ENCODE measurements at regions not wholly inside any gene's neighbourhood (a gene's known extent, or its start where the extent isn't known, plus 50 kb on each side); places are given as distances from the start of the nearest gene placed in this dataset.

- TF ChIP-seq NFIC (IDR thresholded peaks at IDR 0.05) (no peak), FOXM1 (IDR thresholded peaks at IDR 0.05; ENCODE audit: borderline replicate concordance, low read depth) (no peak), TCF12 (IDR thresholded peaks at IDR 0.05; ENCODE audit: low read depth) (no peak), TAF1 (IDR thresholded peaks at IDR 0.05; ENCODE audit: low read depth) (no peak), YY1 (IDR thresholded peaks at IDR 0.05; ENCODE audit: low read depth) (no peak), USF1 (IDR thresholded peaks at IDR 0.05) (no peak), CEBPB (IDR thresholded peaks at IDR 0.05) (no peak), ZBTB7A (IDR thresholded peaks at IDR 0.05; ENCODE audit: low read depth) (no peak), TEAD4 (IDR thresholded peaks at IDR 0.05) (no peak), MAX (IDR thresholded peaks at IDR 0.05) (no peak), EP300 (IDR thresholded peaks at IDR 0.05; ENCODE audit: borderline replicate concordance) (no peak), CREB1 (IDR thresholded peaks at IDR 0.05; ENCODE audit: low read depth) (no peak)
- TF ChIP-seq, protein P1, sequence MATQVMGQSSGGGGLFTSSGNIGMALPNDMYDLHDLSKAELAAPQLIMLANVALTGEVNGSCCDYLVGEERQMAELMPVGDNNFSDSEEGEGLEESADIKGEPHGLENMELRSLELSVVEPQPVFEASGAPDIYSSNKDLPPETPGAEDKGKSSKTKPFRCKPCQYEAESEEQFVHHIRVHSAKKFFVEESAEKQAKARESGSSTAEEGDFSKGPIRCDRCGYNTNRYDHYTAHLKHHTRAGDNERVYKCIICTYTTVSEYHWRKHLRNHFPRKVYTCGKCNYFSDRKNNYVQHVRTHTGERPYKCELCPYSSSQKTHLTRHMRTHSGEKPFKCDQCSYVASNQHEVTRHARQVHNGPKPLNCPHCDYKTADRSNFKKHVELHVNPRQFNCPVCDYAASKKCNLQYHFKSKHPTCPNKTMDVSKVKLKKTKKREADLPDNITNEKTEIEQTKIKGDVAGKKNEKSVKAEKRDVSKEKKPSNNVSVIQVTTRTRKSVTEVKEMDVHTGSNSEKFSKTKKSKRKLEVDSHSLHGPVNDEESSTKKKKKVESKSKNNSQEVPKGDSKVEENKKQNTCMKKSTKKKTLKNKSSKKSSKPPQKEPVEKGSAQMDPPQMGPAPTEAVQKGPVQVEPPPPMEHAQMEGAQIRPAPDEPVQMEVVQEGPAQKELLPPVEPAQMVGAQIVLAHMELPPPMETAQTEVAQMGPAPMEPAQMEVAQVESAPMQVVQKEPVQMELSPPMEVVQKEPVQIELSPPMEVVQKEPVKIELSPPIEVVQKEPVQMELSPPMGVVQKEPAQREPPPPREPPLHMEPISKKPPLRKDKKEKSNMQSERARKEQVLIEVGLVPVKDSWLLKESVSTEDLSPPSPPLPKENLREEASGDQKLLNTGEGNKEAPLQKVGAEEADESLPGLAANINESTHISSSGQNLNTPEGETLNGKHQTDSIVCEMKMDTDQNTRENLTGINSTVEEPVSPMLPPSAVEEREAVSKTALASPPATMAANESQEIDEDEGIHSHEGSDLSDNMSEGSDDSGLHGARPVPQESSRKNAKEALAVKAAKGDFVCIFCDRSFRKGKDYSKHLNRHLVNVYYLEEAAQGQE (IDR thresholded peaks at IDR 0.05; ENCODE audit: low read depth), result no peak
These were observed 858.0 kb upstream of the SLITRK5 start for GRCh38 chr13:86813198-86813597.

DNA sequence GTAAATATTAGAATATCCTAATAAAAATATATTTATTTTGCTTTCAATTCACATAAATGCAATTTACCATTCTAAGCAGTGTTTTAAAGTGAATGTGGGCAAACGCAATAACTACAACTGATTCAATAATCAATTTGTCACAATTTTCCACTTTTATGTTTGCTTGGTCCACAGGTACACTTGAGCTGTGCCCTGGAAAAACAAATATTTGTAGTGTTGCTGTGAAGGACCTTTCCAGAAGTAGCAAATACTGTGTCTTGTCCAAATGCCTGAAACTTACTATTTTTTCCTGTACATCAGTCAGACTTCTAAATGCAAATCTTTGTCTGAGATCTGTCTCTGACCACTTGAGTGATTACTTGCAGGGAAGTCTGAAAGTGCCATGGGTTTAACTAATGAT lies 845.8 kb upstream of the SLITRK5 start:
- TF ChIP-seq, protein P1 (IDR thresholded peaks at IDR 0.05; ENCODE audit: low read depth), result no peak
- TF ChIP-seq ZBTB7A (IDR thresholded peaks at IDR 0.05; ENCODE audit: low read depth) (no peak), YY1 (IDR thresholded peaks at IDR 0.05; ENCODE audit: low read depth) (no peak)

DNA sequence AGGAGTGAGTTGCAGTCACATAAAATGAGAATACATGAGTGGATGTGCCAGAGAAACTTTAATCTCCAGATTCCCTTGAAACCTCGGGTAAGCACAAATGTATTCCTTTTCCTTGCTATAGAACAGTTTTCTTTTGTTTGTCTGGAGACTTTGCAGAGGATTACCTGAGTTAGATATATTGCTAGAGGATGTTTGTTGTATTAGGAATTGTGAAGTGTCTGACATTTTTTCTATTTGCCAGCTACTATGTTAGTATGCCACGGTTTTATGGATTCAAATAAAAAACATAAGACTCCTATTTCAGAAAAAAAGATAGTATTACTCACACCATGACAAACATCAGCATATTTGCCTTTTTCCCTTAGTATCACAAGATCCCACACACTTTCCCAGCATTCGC lies 844.9 kb upstream of the SLITRK5 start:
- no peak for TF ChIP-seq FOXM1 (IDR thresholded peaks at IDR 0.05; ENCODE audit: borderline replicate concordance, low read depth)
- TF ChIP-seq EP300 (IDR thresholded peaks at IDR 0.05; ENCODE audit: borderline replicate concordance), result no peak
- TF ChIP-seq RAD21 (IDR thresholded peaks at IDR 0.05; ENCODE audit: low read depth), result no peak
- TF ChIP-seq TAF1 (IDR thresholded peaks at IDR 0.05; ENCODE audit: low read depth), result no peak
- no peak for TF ChIP-seq NFIC (IDR thresholded peaks at IDR 0.05)
- TF ChIP-seq CREB1 (IDR thresholded peaks at IDR 0.05; ENCODE audit: low read depth), result no peak
- no peak for TF ChIP-seq YY1 (IDR thresholded peaks at IDR 0.05; ENCODE audit: low read depth)
- TF ChIP-seq USF1 (IDR thresholded peaks at IDR 0.05), result no peak
- TF ChIP-seq TEAD4 (IDR thresholded peaks at IDR 0.05), result no peak
- TF ChIP-seq, protein P1 (IDR thresholded peaks at IDR 0.05; ENCODE audit: low read depth), result no peak
- no peak for TF ChIP-seq TCF12 (IDR thresholded peaks at IDR 0.05; ENCODE audit: low read depth)

GRCh38 chr13:86830046-86830445 lies 841.1 kb upstream of the SLITRK5 start:
- TF ChIP-seq RAD21 (IDR thresholded peaks at IDR 0.05; ENCODE audit: low read depth) (no peak), USF1 (IDR thresholded peaks at IDR 0.05) (no peak)

GRCh38 chr13:86831084-86831483 lies 840.1 kb upstream of the SLITRK5 start:
- TF ChIP-seq USF1 (IDR thresholded peaks at IDR 0.05) (no peak), ZBTB7A (IDR thresholded peaks at IDR 0.05; ENCODE audit: low read depth) (no peak), YY1 (IDR thresholded peaks at IDR 0.05; ENCODE audit: low read depth) (no peak), TCF12 (IDR thresholded peaks at IDR 0.05; ENCODE audit: low read depth) (no peak), MAX (IDR thresholded peaks at IDR 0.05) (no peak), TEAD4 (IDR thresholded peaks at IDR 0.05) (no peak), EP300 (IDR thresholded peaks at IDR 0.05; ENCODE audit: borderline replicate concordance) (no peak), RAD21 (IDR thresholded peaks at IDR 0.05; ENCODE audit: low read depth) (no peak), TAF1 (IDR thresholded peaks at IDR 0.05; ENCODE audit: low read depth) (no peak), NFIC (IDR thresholded peaks at IDR 0.05) (no peak), EGR1 (IDR thresholded peaks at IDR 0.05) (no peak), FOXM1 (IDR thresholded peaks at IDR 0.05; ENCODE audit: borderline replicate concordance, low read depth) (no peak)
- TF ChIP-seq, protein P1 (IDR thresholded peaks at IDR 0.05; ENCODE audit: low read depth), result no peak

Measured in Ishikawa (cell line).